HEK293T (cell line): ENCODE measurements at regions not wholly inside any gene's neighbourhood (a gene's known extent, or its start where the extent isn't known, plus 50 kb on each side); places are given as distances from the start of the nearest gene placed in this dataset.

Experiments
- FOXK2 ChIP-seq: fragments of 450-650 bp; IDR thresholded peaks from 2 replicates; pipeline ENCODE4 v1.6.1; 2016; ENCODE audit warnings: mild to moderate bottlenecking
- L3MBTL2 ChIP-seq: fragments of 450-650 bp; conservative IDR thresholded peaks from 2 replicates; pipeline ENCODE4 v1.6.1; 2016; ENCODE audit warnings: mild to moderate bottlenecking
- PKNOX1 ChIP-seq: fragments of 450-650 bp; IDR thresholded peaks from 2 replicates; pipeline ENCODE4 v1.6.1; 2016
- TARDBP ChIP-seq: fragments of 450-650 bp; IDR thresholded peaks from 2 replicates; pipeline ENCODE4 v1.6.1; 2016

- TF ChIP-seq PKNOX1, result no peak
- no peak for TF ChIP-seq TARDBP
- TF ChIP-seq FOXK2, result no peak
- no peak for TF ChIP-seq L3MBTL2
These were observed 998.6 kb downstream of the TTLL7 start for GRCh38 chr1:83000286-83000685.
